ENCODE measurements at regions not wholly inside any gene's neighbourhood (a gene's known extent, or its start where the extent isn't known, plus 50 kb on each side); places are given as distances from the start of the nearest gene placed in this dataset.

GRCh38 chr16:16940351-16940750 is 530.4 kb downstream of the XYLT1 start (continued):
- TF ChIP-seq CHD7 (IDR thresholded peaks at IDR 0.05; ENCODE audit: insufficient replicate concordance, low read length) (no peak), POLR2AphosphoS5 (IDR thresholded peaks at IDR 0.05; ENCODE audit: low read depth, low read length) (no peak)

All from H1 (cell line).